Panc1 (cell line): ENCODE measurements at regions not wholly inside any gene's neighbourhood (a gene's known extent, or its start where the extent isn't known, plus 50 kb on each side); places are given as distances from the start of the nearest gene placed in this dataset.

Source experiments
- ATAC-seq: fragments of 200-7000 bp; cut with Tn5 transposase; 2 replicates; pipeline ENCODE4 v1.9.1; 2020; ENCODE audit warnings: mild to moderate bottlenecking, moderate library complexity
- BruUV-seq: library from RNA; stranded (reverse); fragments of 400-500 nt; replicated peaks from 2 replicates; lab custom pipeline; 2021; lab: Mats Ljungman, UMichigan
- CTCF ChIA-PET: fragments of 300-600 bp; sonication (Branson Sonifier 250); formaldehyde crosslinking; loops from one replicate; lab custom pipeline; 2022; ENCODE audit warnings: antibody characterized with exemption; lab: Charles Lee
- POLR2A ChIA-PET: fragments of 300-600 bp; sonication (Branson Sonifier 250); formaldehyde crosslinking; loops from one replicate; lab custom pipeline; 2022; ENCODE audit warnings: antibody characterized with exemption; lab: Charles Lee
- DNase-seq: peaks from one replicate; pipeline ENCODE4 v3.0.0-alpha.2; 2010; ENCODE audit warnings: low read depth, low spot score
- H3K27ac ChIP-seq: 2 replicates; pipeline ENCODE4 v1.5.1; 2011; ENCODE audit warnings: mild to moderate bottlenecking, low read length, inconsistent platforms
- H3K27me3 ChIP-seq: fragments of 200-500 bp; sonication (Bioruptor generic); 2 replicates; pipeline ENCODE4 v1.6.0; 2014; ENCODE audit warnings: low read length, inconsistent platforms; ENCODE audit not compliant: control insufficient read depth, insufficient read depth
- H3K36me3 ChIP-seq: fragments of 200-500 bp; sonication (Bioruptor generic); 2 replicates; pipeline ENCODE4 v1.5.1; 2014; ENCODE audit warnings: inconsistent platforms, mild to moderate bottlenecking, low read length, moderate library complexity; ENCODE audit not compliant: control insufficient read depth, insufficient read depth
- H3K4me1 ChIP-seq: 2 replicates; pipeline ENCODE4 v1.5.1; 2011; ENCODE audit warnings: inconsistent platforms, mild to moderate bottlenecking, low read length, moderate library complexity; ENCODE audit not compliant: control insufficient read depth, insufficient read depth
- H3K4me3 ChIP-seq, 2 experiments: 2 replicates each; pipeline ENCODE4 v1.5.1; 2011 to 2012; ENCODE audit warnings: low read depth in 2 of 2, low read length in 2 of 2, mild to moderate bottlenecking in 2 of 2, inconsistent platforms in 1 of 2, moderate library complexity in 1 of 2
- H3K9me3 ChIP-seq: fragments of 200-500 bp; sonication (Bioruptor generic); 2 replicates; pipeline ENCODE4 v1.5.1; 2014; ENCODE audit warnings: low read depth, mild to moderate bottlenecking, inconsistent platforms, low read length, moderate library complexity; ENCODE audit not compliant: control insufficient read depth, insufficient read depth
- CTCF ChIP-seq: fragments of 450-650 bp; IDR thresholded peaks from 2 replicates; pipeline ENCODE4 v1.5.1; 2017; ENCODE audit warnings: mild to moderate bottlenecking
- POLR2AphosphoS5 ChIP-seq: IDR thresholded peaks from 2 replicates; pipeline ENCODE4 v1.6.1; 2012; ENCODE audit warnings: mild to moderate bottlenecking, low read depth, low read length, moderate library complexity
- REST ChIP-seq, 2 experiments: IDR thresholded peaks; 2 replicates each; pipeline ENCODE4 v1.6.1; 2011 to 2012; ENCODE audit warnings: low read depth in 2 of 2, control low read depth in 1 of 2, low read length in 1 of 2, mild to moderate bottlenecking in 1 of 2, moderate library complexity in 1 of 2; ENCODE audit not compliant: insufficient read depth in 1 of 2
- SIN3A ChIP-seq: IDR thresholded peaks from 2 replicates; pipeline ENCODE4 v1.6.1; 2012; ENCODE audit warnings: low read depth, mild to moderate bottlenecking, low read length, moderate library complexity, borderline replicate concordance; ENCODE audit not compliant: insufficient read depth
- TCF7L2 ChIP-seq: IDR thresholded peaks from 2 replicates; pipeline ENCODE4 v1.6.1; 2011; ENCODE audit warnings: mild to moderate bottlenecking, low read depth, low read length, inconsistent platforms
- in situ Hi-C: cut with HindIII; loops from 2 replicates; pipeline ENCODE4 v1.10.0; 2016; ENCODE audit warnings: low sequenced_read_pairs, low pct_unique_long_range_greater_than_20kb
- intact Hi-C: fragments of 100-400 bp; cut with micrococcal nuclease; formaldehyde crosslinking; loops from one replicate; pipeline ENCODE4 v1.10.0; 2022; ENCODE audit not compliant: unreplicated experiment

- ATAC-seq (no peak), DNase-seq (no peak)
- no peak for TF ChIP-seq REST (IDR thresholded peaks at IDR 0.05; ENCODE audit: insufficient read depth in 1 of 2, low read depth in 2 of 2, low read length in 1 of 2)
- TF ChIP-seq TCF7L2, result no peak
- TF ChIP-seq CTCF, result no peak
- TF ChIP-seq POLR2AphosphoS5, result no peak
- TF ChIP-seq SIN3A, result no peak
- no peaks in the 10 kb centered on the region for H3K4me1 ChIP-seq
- in situ Hi-C loops (no loop called here), intact Hi-C loops (no loop called here)
- H3K27me3 ChIP-seq, result peaks cover 6% of the 10 kb centered on the region; the same call in 1 of the 2 replicates
- no TSS peak for BruUV-seq
- no peaks in the 10 kb centered on the region for H3K9me3 ChIP-seq
- no peaks in the 10 kb centered on the region for H3K36me3 ChIP-seq
- ChIA-PET CTCF (no interaction called here), POLR2A (no interaction called here)
- no peak overlapping the region for H3K4me3 ChIP-seq
- no peak overlapping the region for H3K27ac ChIP-seq
Measured at GRCh38 chr5:108670591-108671289, 77.0 kb upstream of the FER start.

GRCh38 chr5:108669462-108669861 is 78.2 kb upstream of the FER start:
- no peaks in the 10 kb centered on the region for H3K9me3 ChIP-seq
- no TSS peak for BruUV-seq
- peaks cover 6% of the 10 kb centered on the region; the same call in 1 of the 2 replicates for H3K27me3 ChIP-seq
- no peaks in the 10 kb centered on the region for H3K4me1 ChIP-seq
- in situ Hi-C loops (no loop called here), intact Hi-C loops (no loop called here)
- ChIA-PET POLR2A (no interaction called here), CTCF (interaction anchor here (1.1 kb wide), 1 partner anchor 27 kb away, joined by 4 read pairs; no protein-coding TSS in a partner anchor)
- H3K4me3 ChIP-seq, result no peak overlapping the region
- TF ChIP-seq REST (IDR thresholded peaks at IDR 0.05; ENCODE audit: insufficient read depth in 1 of 2, low read depth in 2 of 2, low read length in 1 of 2), result no peak
- TF ChIP-seq CTCF, result no peak
- no peak for TF ChIP-seq TCF7L2
- TF ChIP-seq POLR2AphosphoS5, result no peak
- TF ChIP-seq SIN3A, result no peak
- no peaks in the 10 kb centered on the region for H3K36me3 ChIP-seq
- DNase-seq, result no peak
- no peak overlapping the region for H3K27ac ChIP-seq
- no peak for ATAC-seq
